ENCODE measurements at regions not wholly inside any gene's neighbourhood (a gene's known extent, or its start where the extent isn't known, plus 50 kb on each side); places are given as distances from the start of the nearest gene placed in this dataset.

GRCh38 chr5:63629951-63630630 lies 332.2 kb downstream of the HTR1A start:
- no peak for DNase-seq
- Histone ChIP-seq H4K91ac (ENCODE audit: insufficient read length, low read depth, low read length) (no peak overlapping the region), H3K4me2 (ENCODE audit: insufficient read depth, insufficient read length, low read length) (no peak overlapping the region), H3K23ac (ENCODE audit: insufficient read length, low read depth, low read length) (no peak overlapping the region), H4K5ac (ENCODE audit: insufficient read length, low read depth, low read length) (no peak overlapping the region), H3K79me1 (ENCODE audit: insufficient read depth, low read depth, low read length, poor library complexity, severe bottlenecking) (no peaks in the 10 kb centered on the region), H3K27ac (ENCODE audit: insufficient read length, low read depth, low read length) (no peak overlapping the region), H3K23me2 (ENCODE audit: insufficient read length, low read depth, low read length, poor library complexity, severe bottlenecking) (no peaks in the 10 kb centered on the region), H2BK15ac (ENCODE audit: low read depth, low read length) (no peak overlapping the region), H3K79me2 (ENCODE audit: insufficient read depth, low read length) (no peaks in the 10 kb centered on the region), H3K14ac (ENCODE audit: insufficient read depth, low read length) (no peak overlapping the region), H4K8ac (replicated peaks; ENCODE audit: insufficient read length, low read depth, low read length) (no peak overlapping the region), H2BK5ac (ENCODE audit: insufficient read length, low read length) (no peak overlapping the region), H3K18ac (ENCODE audit: insufficient read length, low read depth, low read length) (no peak overlapping the region), H2BK120ac (ENCODE audit: low read depth, low read length, poor library complexity, severe bottlenecking) (no peak overlapping the region), H3K9me3 (ENCODE audit: control insufficient read depth, low read depth, low read length) (no peaks in the 10 kb centered on the region), H2BK12ac (ENCODE audit: insufficient read length, low read depth, low read length) (no peak overlapping the region), H2AFZ (ENCODE audit: low read length) (no peak overlapping the region), H2BK20ac (ENCODE audit: low read depth, low read length, poor library complexity, severe bottlenecking) (no peak overlapping the region), H3K9ac (ENCODE audit: extremely low read depth, insufficient read length, low read length) (no peak overlapping the region), H3K56ac (ENCODE audit: insufficient read length, low read depth, low read length) (no peak overlapping the region), H3T11ph (ENCODE audit: low read length) (no peak overlapping the region), H3K4me1 (ENCODE audit: insufficient read depth, low read length) (no peaks in the 10 kb centered on the region), H4K20me1 (ENCODE audit: control insufficient read depth, insufficient read depth, insufficient read length) (no peaks in the 10 kb centered on the region), H3K27me3 (ENCODE audit: insufficient read depth, low read length) (no peaks in the 10 kb centered on the region), H3K4ac (ENCODE audit: low read depth, low read length) (no peak overlapping the region), H2AK5ac (ENCODE audit: insufficient read length, low read length) (no peak overlapping the region)
- Mint-ChIP-seq H3K36me3 (ENCODE audit: insufficient read depth in 1 of 3, low read depth in 3 of 3) (no peaks in the 10 kb centered on the region), H3K27ac (no peak overlapping the region), H3K27me3 (ENCODE audit: low read depth) (no peaks in the 10 kb centered on the region; the same call in 1 of the 2 replicates), H3K4me3 (no peak overlapping the region), H3K9me3 (peaks cover 0 to 4% of the 10 kb centered on the region in 2 experiments; a peak in 1 of 5 replicates), H3K4me1 (no peaks in the 10 kb centered on the region)
- no CpG with 5 or more reads among the region's 4 CpGs for WGBS (ENCODE audit: extremely low coverage, insufficient read length, low lambda C conversion rate)
- no peak for TF ChIP-seq CTCF (conservative IDR thresholded peaks at IDR 0.05)

All from H9 (cell line).